Activated CD4-positive, alpha-beta memory T cell treated with anti-CD3 and anti-CD28 coated beads, Interleukin-2, amount 10 ng/mL, durations not matched to agents 7 days and 5 days (primary cell): ENCODE measurements at regions not wholly inside any gene's neighbourhood (a gene's known extent, or its start where the extent isn't known, plus 50 kb on each side); places are given as distances from the start of the nearest gene placed in this dataset.

Experiments
- CTCF ChIA-PET: fragments of 350-600 bp; sonication (Branson Sonifier 250); formaldehyde crosslinking; loops from one replicate; lab custom pipeline; 2021; ENCODE audit warnings: antibody characterized with exemption, inconsistent platforms; lab: Charles Lee
- POLR2A ChIA-PET: fragments of 350-600 bp; sonication (Branson Sonifier 250); formaldehyde crosslinking; loops from one replicate; lab custom pipeline; 2021; ENCODE audit warnings: antibody characterized with exemption; lab: Charles Lee
- DNase-seq: peaks from one replicate; pipeline ENCODE4 v3.0.0-alpha.2; 2020
- H3K27ac Mint-ChIP-seq: one replicate; pipeline ENCODE4 v1.8.0; 2021; ENCODE audit warnings: mild to moderate bottlenecking, mixed read lengths
- H3K27me3 Mint-ChIP-seq: one replicate; pipeline ENCODE4 v1.8.0; 2021; ENCODE audit warnings: mixed read lengths
- H3K36me3 Mint-ChIP-seq: one replicate; pipeline ENCODE4 v1.8.0; 2021; ENCODE audit warnings: low read depth, mixed read lengths
- H3K4me1 Mint-ChIP-seq: one replicate; pipeline ENCODE4 v1.8.0; 2021; ENCODE audit warnings: mixed read lengths
- H3K4me3 Mint-ChIP-seq: one replicate; pipeline ENCODE4 v1.8.0; 2021; ENCODE audit warnings: mild to moderate bottlenecking, mixed read lengths
- H3K9me3 Mint-ChIP-seq: one replicate; pipeline ENCODE4 v1.8.0; 2021; ENCODE audit warnings: mixed read lengths

DNA sequence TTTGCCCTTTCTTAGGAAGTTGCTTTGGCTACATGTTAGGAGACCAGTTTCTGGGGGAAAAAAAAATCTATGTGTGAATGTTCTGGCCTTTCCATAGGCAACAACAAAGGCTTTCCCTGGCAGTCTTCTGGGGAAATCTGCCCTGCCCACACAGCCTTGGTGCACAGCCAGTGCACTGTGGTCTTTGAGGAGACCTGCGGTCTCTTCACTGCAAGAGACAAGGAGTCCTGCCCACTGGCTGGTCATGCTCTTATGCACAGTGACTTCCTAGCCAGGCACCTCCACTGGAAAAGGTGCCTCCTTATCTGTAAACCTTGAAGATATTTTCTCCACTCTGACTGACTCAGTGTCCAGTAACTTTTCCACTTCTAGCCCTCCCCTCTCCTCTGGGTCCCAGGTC is 155.1 kb downstream of the SUCLA2 start:
- H3K36me3 Mint-ChIP-seq, result no peaks in the 10 kb centered on the region
- H3K27me3 Mint-ChIP-seq, result peaks cover 8% of the 10 kb centered on the region
- no peak overlapping the region for H3K4me3 Mint-ChIP-seq
- no peaks in the 10 kb centered on the region for H3K4me1 Mint-ChIP-seq
- H3K9me3 Mint-ChIP-seq, result no peaks in the 10 kb centered on the region
- DNase-seq, result no peak
- CTCF ChIA-PET, result no interaction called here
- POLR2A ChIA-PET, result no interaction called here
- H3K27ac Mint-ChIP-seq, result no peak overlapping the region

GRCh38 chr13:47843005-47843404 is 158.1 kb downstream of the SUCLA2 start:
- DNase-seq, result no peak
- Mint-ChIP-seq H3K36me3 (no peaks in the 10 kb centered on the region), H3K4me3 (no peak overlapping the region), H3K27ac (no peak overlapping the region), H3K9me3 (no peaks in the 10 kb centered on the region), H3K4me1 (no peaks in the 10 kb centered on the region), H3K27me3 (peaks cover 2% of the 10 kb centered on the region)
- CTCF ChIA-PET, result no interaction called here
- POLR2A ChIA-PET, result interaction anchor here (0.8 kb wide), 1 partner anchor 9 kb away, joined by 6 read pairs; no protein-coding TSS in a partner anchor

- POLR2A ChIA-PET, result no interaction called here
- Mint-ChIP-seq H3K4me1 (no peaks in the 10 kb centered on the region), H3K4me3 (no peak overlapping the region), H3K36me3 (no peaks in the 10 kb centered on the region), H3K27me3 (peaks cover 2% of the 10 kb centered on the region), H3K27ac (no peak overlapping the region), H3K9me3 (no peaks in the 10 kb centered on the region)
- CTCF ChIA-PET, result no interaction called here
- no peak for DNase-seq
These were observed 159.9 kb downstream of the SUCLA2 start for GRCh38 chr13:47841151-47841550.

DNA sequence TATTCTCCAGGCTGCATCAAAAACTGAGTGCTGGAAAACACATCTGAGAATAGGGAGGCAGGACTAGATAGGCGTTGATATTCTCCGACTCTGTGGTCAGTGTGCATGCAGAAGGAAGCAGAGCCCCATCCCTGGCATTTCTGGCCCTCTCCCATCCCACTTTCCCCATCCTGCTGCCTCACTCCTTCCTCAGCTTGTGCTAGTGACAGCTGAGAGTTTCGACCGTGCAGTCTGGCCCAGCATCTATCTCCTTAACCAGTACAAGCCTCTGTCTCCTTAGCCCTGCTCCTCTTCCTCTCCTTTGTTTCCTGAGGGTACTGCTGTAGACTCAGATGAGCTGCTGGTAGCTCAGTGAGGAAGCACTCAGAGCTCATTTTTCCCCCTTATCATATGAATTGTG is 163.2 kb downstream of the SUCLA2 start:
- CTCF ChIA-PET, result no interaction called here
- Mint-ChIP-seq H3K27ac (no peak overlapping the region), H3K27me3 (peaks cover 2% of the 10 kb centered on the region), H3K9me3 (no peaks in the 10 kb centered on the region), H3K4me3 (no peak overlapping the region), H3K4me1 (no peaks in the 10 kb centered on the region), H3K36me3 (no peaks in the 10 kb centered on the region)
- no peak for DNase-seq
- POLR2A ChIA-PET, result no interaction called here

- POLR2A ChIA-PET, result no interaction called here
- no peaks in the 10 kb centered on the region for H3K36me3 Mint-ChIP-seq
- H3K9me3 Mint-ChIP-seq, result no peaks in the 10 kb centered on the region
- CTCF ChIA-PET, result no interaction called here
- no peak for DNase-seq
- H3K4me1 Mint-ChIP-seq, result no peaks in the 10 kb centered on the region
- H3K4me3 Mint-ChIP-seq, result no peak overlapping the region
- H3K27ac Mint-ChIP-seq, result no peak overlapping the region
- peaks cover 2% of the 10 kb centered on the region for H3K27me3 Mint-ChIP-seq
These were observed 163.8 kb downstream of the SUCLA2 start for GRCh38 chr13:47837104-47837880.

GRCh38 chr13:47835470-47836228 is 165.4 kb downstream of the SUCLA2 start:
- Mint-ChIP-seq H3K4me3 (no peak overlapping the region), H3K36me3 (no peaks in the 10 kb centered on the region), H3K27ac (no peak overlapping the region), H3K4me1 (no peaks in the 10 kb centered on the region), H3K9me3 (no peaks in the 10 kb centered on the region), H3K27me3 (peaks cover 2% of the 10 kb centered on the region)
- POLR2A ChIA-PET, result no interaction called here
- CTCF ChIA-PET, result no interaction called here
- no peak for DNase-seq

GRCh38 chr13:47832458-47832972 is 168.6 kb downstream of the SUCLA2 start:
- H3K36me3 Mint-ChIP-seq, result no peaks in the 10 kb centered on the region

GRCh38 chr13:47831265-47831664 is 169.8 kb downstream of the SUCLA2 start:
- Mint-ChIP-seq H3K4me1 (no peaks in the 10 kb centered on the region), H3K36me3 (no peaks in the 10 kb centered on the region), H3K27ac (no peak overlapping the region), H3K4me3 (no peak overlapping the region), H3K27me3 (no peaks in the 10 kb centered on the region), H3K9me3 (peaks cover 5% of the 10 kb centered on the region)
- CTCF ChIA-PET, result no interaction called here
- POLR2A ChIA-PET, result no interaction called here
- no peak for DNase-seq

More at GRCh38 chr13:47832458-47832972, 168.6 kb downstream of the SUCLA2 start:
- Mint-ChIP-seq H3K9me3 (peaks cover under 1% of the 10 kb centered on the region), H3K27ac (no peak overlapping the region), H3K4me3 (no peak overlapping the region), H3K27me3 (no peaks in the 10 kb centered on the region), H3K4me1 (no peaks in the 10 kb centered on the region)
- POLR2A ChIA-PET, result no interaction called here
- DNase-seq, result no peak
- CTCF ChIA-PET, result no interaction called here

GRCh38 chr13:47829690-47830089 is 171.4 kb downstream of the SUCLA2 start:
- no peak for DNase-seq
- Mint-ChIP-seq H3K27me3 (no peaks in the 10 kb centered on the region), H3K4me1 (no peaks in the 10 kb centered on the region), H3K27ac (no peak overlapping the region), H3K4me3 (no peak overlapping the region), H3K36me3 (no peaks in the 10 kb centered on the region), H3K9me3 (peaks cover 20% of the 10 kb centered on the region)
- POLR2A ChIA-PET, result no interaction called here
- CTCF ChIA-PET, result no interaction called here

GRCh38 chr13:47826471-47826870 is 174.6 kb downstream of the SUCLA2 start:
- Mint-ChIP-seq H3K9me3 (peaks cover 23% of the 10 kb centered on the region), H3K27ac (no peak overlapping the region), H3K4me3 (no peak overlapping the region), H3K4me1 (no peaks in the 10 kb centered on the region), H3K27me3 (no peaks in the 10 kb centered on the region), H3K36me3 (no peaks in the 10 kb centered on the region)
- no peak for DNase-seq
- CTCF ChIA-PET, result no interaction called here
- POLR2A ChIA-PET, result no interaction called here

- no peak for DNase-seq
- Mint-ChIP-seq H3K27me3 (no peaks in the 10 kb centered on the region), H3K4me3 (no peak overlapping the region), H3K4me1 (no peaks in the 10 kb centered on the region), H3K36me3 (no peaks in the 10 kb centered on the region), H3K9me3 (peaks cover 20% of the 10 kb centered on the region), H3K27ac (no peak overlapping the region)
- POLR2A ChIA-PET, result no interaction called here
- CTCF ChIA-PET, result no interaction called here
These were observed 179.0 kb downstream of the SUCLA2 start for GRCh38 chr13:47822036-47822435.

- no peaks in the 10 kb centered on the region for H3K36me3 Mint-ChIP-seq
- no peak overlapping the region for H3K27ac Mint-ChIP-seq
- H3K4me1 Mint-ChIP-seq, result no peaks in the 10 kb centered on the region
- POLR2A ChIA-PET, result no interaction called here
- no peak overlapping the region for H3K4me3 Mint-ChIP-seq
- no peaks in the 10 kb centered on the region for H3K27me3 Mint-ChIP-seq
- no peak for DNase-seq
- H3K9me3 Mint-ChIP-seq, result no peaks in the 10 kb centered on the region
- CTCF ChIA-PET, result no interaction called here
These were observed 184.2 kb downstream of the SUCLA2 start for GRCh38 chr13:47816831-47817230.

GRCh38 chr13:47813718-47814117 is 187.4 kb downstream of the SUCLA2 start:
- DNase-seq, result no peak
- Mint-ChIP-seq H3K4me3 (no peak overlapping the region), H3K9me3 (no peaks in the 10 kb centered on the region), H3K27me3 (no peaks in the 10 kb centered on the region), H3K4me1 (no peaks in the 10 kb centered on the region), H3K36me3 (no peaks in the 10 kb centered on the region), H3K27ac (no peak overlapping the region)
- CTCF ChIA-PET, result interaction anchor here (0.6 kb wide), 1 partner anchor 38 kb away, joined by 3 read pairs; no protein-coding TSS in a partner anchor
- POLR2A ChIA-PET, result no interaction called here
